Stimulated activated CD4-positive, alpha-beta T cell treated with anti-CD3 and anti-CD28 coated beads, Interleukin-1b, Interleukin-23, amount 100 ng/mL, for 4 hours (primary cell): ENCODE measurements at regions not wholly inside any gene's neighbourhood (a gene's known extent, or its start where the extent isn't known, plus 50 kb on each side); places are given as distances from the start of the nearest gene placed in this dataset.
"Not testable (repeated sequence)": the region's sequence is repeated elsewhere in the genome, so short reads cannot be mapped to it uniquely, and the experiment has no call there.

Source experiments
- DNase-seq, 2 donors: peaks; one replicate each; pipeline ENCODE4 v3.0.0-alpha.2; 2020; ENCODE audit warnings: low read depth in 2 of 2

GRCh38 chr2:173467751-173468150 lies 113.1 kb downstream of the CDCA7 start:
- no peak for DNase-seq

- DNase-seq: no peak
These were observed 113.7 kb downstream of the CDCA7 start for GRCh38 chr2:173468266-173468793.

- DNase-seq: no peak
These were observed 117.4 kb downstream of the CDCA7 start for GRCh38 chr2:173472112-173472511.

- no peak for DNase-seq
These were observed 128.5 kb downstream of the CDCA7 start for GRCh38 chr2:173483137-173483536.

DNA sequence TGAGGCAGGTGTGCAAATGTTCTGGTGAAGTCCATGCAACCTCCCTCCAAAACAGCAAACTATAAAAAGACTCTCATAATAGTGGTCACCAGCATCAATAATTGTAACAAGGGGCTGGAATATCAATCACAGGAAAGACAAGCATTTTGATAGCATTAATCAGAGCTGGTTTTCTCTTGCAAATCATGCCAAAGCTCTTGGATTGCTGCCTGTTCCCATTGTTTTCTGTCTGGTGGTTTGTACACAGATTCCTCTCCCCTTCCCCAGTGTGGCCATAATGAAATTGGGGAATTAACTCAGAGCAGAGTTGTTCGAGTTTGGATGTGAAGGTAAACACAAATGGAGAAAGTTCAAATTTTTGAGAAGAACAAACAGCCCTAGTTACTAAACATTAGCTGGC lies 134.2 kb downstream of the CDCA7 start:
- DNase-seq: no peak

DNA sequence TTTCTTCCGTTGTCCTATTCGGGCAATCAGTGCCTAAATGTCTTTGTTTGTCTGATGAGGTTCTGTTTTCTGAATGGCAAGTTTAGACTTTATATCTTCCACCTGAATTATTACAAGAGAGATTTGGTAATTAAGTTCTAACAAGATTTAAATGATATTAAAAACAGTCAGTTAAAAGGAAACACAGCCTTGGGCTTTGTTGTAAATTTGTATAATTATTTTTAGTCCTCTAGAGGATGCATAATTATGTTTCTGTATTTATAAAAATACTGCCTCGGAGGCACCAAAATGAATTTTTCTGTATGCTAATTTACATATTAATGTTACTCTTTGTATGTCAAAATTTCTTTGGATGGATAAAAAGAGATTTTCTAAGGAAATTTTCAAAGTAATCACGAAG lies 136.7 kb downstream of the CDCA7 start:
- no peak for DNase-seq

- no peak for DNase-seq
These were observed 139.2 kb downstream of the CDCA7 start for GRCh38 chr2:173493874-173494273.

GRCh38 chr2:173496746-173497145 lies 142.1 kb downstream of the CDCA7 start:
- DNase-seq: no peak

GRCh38 chr2:173500953-173501352 lies 146.3 kb downstream of the CDCA7 start:
- no peak for DNase-seq

DNA sequence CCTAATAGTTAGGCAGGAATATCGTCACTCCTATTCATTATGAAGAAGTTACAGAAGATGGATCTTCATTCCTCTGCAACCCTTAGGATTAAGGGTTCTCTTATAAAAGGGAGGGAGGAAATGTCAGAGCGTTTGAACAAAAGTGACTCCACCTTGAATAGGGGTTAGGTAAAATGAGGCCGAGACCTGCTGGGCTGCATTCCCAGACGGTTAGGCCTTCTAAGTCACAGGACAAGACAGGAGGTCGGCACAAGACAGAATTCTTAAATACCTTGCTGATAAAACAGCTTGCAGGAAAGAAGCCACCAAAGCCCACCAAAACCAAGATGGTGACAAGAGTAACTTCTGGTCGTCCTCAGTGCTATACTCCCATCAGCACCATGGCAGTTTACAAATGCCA lies 147.6 kb downstream of the CDCA7 start:
- no peak for DNase-seq

DNA sequence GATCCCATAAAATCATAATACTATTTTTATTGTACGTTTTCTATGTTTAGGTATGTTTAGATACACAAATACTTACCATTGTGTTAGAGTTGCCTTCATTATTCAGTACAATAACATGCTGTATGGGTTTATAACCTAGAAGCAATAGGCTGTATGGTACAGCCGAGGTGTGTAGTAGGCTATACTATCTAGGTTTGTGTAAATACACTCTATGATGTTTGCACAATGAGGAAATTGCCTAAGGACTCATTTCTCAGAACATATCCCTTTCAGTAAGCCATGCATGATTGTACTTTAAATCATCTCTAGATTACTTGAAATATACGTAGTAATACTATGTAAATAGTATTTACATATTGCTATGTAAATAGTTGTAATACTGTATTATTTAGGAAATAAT lies 156.7 kb downstream of the CDCA7 start:
- no peak for DNase-seq

- DNase-seq: no peak
These were observed 157.3 kb downstream of the CDCA7 start for GRCh38 chr2:173511942-173512341.

DNA sequence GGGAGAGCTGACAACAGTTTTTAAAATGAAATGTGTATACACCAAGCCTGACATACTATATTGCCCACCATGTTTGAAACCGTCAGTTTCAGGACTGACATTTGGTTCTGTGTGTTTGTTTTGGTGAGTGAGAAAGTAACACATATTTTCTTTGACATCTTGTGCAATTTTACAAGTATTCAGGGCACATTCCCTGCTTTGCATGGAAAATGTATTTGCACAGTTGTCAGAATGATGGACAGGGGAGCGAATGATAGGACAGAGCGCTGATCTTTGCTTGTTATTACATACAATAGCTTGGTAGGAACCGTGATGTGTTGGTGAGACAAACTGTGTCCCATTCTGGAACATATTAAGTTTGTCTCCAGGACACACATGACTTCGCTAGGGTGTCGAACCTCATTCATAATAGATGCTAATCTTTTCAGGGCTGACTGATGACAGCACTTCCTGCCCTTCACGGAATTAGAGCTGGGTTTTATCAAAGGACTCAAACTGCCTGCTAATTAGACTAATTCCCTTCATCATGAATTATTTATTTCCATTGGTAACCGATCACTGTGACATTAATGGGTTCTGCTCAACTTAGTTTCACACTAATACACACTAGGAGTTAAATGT lies 158.5 kb downstream of the CDCA7 start:
- no peak for DNase-seq

DNA sequence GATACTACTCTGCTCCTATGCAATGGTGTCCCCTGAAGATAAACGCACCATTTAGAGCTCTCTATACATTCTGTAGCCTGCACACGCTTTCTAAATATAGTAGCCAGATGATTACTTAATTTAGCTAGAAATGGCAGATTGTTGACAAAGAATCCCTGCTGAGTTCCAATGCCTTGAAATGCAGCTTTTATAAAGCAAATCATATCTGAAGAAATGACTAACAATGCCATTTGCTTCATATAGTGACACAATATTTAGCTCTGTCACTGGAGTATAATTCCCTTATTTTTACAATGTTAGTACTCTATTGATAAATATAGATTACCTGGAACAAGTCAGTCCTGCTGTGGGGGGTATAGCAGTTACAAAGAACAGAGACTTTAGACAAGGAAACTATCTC lies 166.2 kb downstream of the CDCA7 start:
- no peak for DNase-seq

GRCh38 chr2:173521450-173522192 lies 166.9 kb downstream of the CDCA7 start:
- no peak for DNase-seq

GRCh38 chr2:173523497-173523896 lies 168.8 kb downstream of the CDCA7 start:
- no peak for DNase-seq

DNA sequence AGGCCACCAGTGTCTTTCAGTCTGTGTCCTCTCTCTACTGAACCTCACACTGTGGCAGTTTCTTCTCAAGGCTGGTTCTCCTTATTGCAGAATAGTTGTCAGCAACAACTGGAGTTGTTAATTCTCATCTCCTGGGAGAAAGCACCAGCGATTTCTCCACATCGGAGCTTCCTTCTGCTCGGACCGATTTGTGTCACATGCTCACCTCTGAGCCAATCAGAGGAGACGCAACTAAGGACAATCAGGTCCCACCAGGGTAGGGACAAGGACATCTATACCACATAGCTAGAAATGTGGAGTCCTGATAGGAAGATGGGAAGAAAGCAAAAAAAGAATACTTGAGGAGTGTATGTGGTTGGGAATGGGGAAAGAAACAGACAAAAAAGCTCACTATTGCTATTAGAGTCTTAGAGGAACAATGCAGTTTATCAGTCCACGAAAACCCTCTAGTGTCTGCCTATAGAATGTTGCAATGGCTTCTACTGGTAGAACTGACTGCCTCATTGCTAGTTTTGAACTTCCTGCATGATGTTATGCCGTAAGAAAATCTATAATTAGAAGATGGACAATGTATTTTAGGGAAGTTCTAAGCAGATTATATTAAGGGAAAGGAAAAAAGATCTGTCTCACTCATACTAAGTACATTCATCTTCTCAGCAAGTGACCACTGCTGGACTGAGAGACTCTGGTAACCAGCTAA lies 169.7 kb downstream of the CDCA7 start:
- DNase-seq: no peak

DNA sequence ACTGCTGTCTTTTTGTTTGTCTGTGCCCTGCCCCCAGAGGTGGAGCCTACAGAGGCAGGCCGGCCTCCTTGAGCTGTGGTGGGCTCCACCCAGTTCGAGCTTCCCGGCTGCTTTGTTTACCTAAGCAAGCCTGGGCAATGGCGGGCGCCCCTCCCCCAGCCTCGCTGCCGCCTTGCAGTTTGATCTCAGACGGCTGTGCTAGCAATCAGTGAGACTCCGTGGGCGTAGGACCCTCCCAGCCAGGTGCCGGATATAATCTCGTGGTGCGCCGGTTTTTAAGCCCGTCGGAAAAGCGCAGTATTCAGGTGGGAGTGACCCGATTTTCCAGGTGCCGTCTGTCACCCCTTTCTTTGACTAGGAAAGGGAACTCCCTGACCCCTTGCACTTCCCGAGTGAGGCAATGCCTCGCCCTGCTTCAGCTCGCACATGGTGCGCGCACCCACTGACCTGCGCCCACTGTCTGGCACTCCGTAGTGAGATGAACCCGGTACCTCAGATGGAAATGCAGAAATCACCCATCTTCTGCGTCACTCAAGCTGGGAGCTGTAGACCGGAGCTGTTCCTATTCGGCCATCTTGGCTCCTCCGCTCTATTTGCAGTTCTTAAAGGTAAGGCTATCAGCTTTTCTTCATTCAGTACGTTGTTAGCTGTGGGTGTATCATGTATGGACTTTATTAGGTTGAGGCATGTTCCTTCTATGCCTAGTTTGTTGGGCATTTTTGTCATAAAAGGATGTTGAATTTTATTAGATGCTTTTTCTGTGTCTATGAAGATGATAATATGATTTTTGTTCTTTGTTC lies 178.3 kb downstream of the CDCA7 start:
- not testable (repeated sequence) for DNase-seq

- DNase-seq: no peak
These were observed 183.0 kb downstream of the CDCA7 start for GRCh38 chr2:173537694-173538093.

GRCh38 chr2:173539615-173540014 lies 184.9 kb downstream of the CDCA7 start:
- no peak for DNase-seq

DNA sequence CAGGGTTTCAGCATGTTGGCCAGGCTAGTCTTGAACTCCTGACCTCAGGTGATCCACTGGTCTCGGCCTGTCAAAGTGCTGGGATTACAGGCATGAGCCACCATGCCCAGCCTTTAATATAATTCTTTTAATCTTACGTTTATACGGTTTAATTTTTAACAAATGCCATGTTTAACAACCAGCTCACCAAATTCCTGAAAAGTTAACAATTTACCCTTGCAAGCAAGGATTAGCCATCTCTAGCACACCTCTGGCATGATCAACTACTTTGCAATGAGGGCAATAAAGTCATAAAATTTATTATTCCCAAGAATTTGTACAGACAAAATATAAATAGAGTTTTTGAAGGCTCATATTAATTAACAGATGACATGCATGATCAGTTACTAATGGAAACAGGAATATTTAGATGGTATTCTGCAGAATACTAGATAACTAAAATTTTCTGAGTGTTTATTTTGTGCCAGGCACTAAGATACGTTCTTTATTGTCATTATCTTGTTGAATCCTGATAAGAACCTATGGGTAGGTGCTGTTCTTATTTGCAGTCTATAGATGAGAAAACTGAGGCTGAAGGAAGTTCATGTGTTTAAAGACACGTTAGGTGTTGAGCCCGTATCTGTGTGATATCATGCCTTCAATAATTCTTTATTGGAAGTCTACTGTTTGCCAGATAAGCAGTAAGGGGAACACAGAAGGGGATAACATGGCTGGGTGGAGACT lies 190.1 kb downstream of the CDCA7 start:
- no peak for DNase-seq
